Heart left ventricle (tissue), 16 donors: ENCODE measurements at regions not wholly inside any gene's neighbourhood (a gene's known extent, or its start where the extent isn't known, plus 50 kb on each side); places are given as distances from the start of the nearest gene placed in this dataset.

Experiments used
- ATAC-seq, 4 donors: fragments of 200-7000 bp; cut with Tn5 transposase; one replicate each; pipeline ENCODE4 v1.9.1; 2020 to 2022; ENCODE audit warnings: moderate library complexity in 4 of 4, mild to moderate bottlenecking in 3 of 4, moderate number of reproducible peaks in 1 of 4
- DNase-seq, 5 donors: peaks; one replicate each; pipeline ENCODE4 v3.0.0-alpha.2; 2020
- H3K27ac ChIP-seq, 12 donors: fragments of 200-600 bp; sonication (generic) in 4 of 12; one replicate each; pipeline versions ENCODE4 v1.5.0 to v1.8.0; 2016 to 2022; ENCODE audit warnings: mild to moderate bottlenecking in 2 of 12
- H3K27me3 ChIP-seq, 9 donors: fragments of 200-600 bp; sonication (generic) in 2 of 9; one replicate each; pipeline versions ENCODE4 v1.5.1 to v1.8.0; 2016 to 2022; ENCODE audit warnings: mild to moderate bottlenecking in 3 of 9
- H3K36me3 ChIP-seq, 9 donors: fragments of 200-600 bp; sonication (generic) in 2 of 9; one replicate each; pipeline versions ENCODE4 v1.5.0 to v1.8.0; 2018 to 2022; ENCODE audit warnings: mild to moderate bottlenecking in 2 of 9
- H3K4me1 ChIP-seq, 12 donors: fragments of 200-600 bp; sonication (generic) in 4 of 12; one replicate each; pipeline versions ENCODE4 v1.5.0 to v1.8.0; 2016 to 2022; ENCODE audit warnings: mild to moderate bottlenecking in 3 of 12
- H3K4me3 ChIP-seq, 12 donors: fragments of 200-600 bp; sonication (generic) in 4 of 12; one replicate each; pipeline versions ENCODE4 v1.5.0 to v1.8.0; 2017 to 2022; ENCODE audit warnings: mild to moderate bottlenecking in 9 of 12, moderate library complexity in 4 of 12
- H3K9me3 ChIP-seq, 12 donors: fragments of 200-600 bp; sonication (generic) in 4 of 12; one replicate each; pipeline versions ENCODE4 v1.5.0 to v1.8.0; 2016 to 2022; ENCODE audit warnings: mild to moderate bottlenecking in 1 of 12
- CTCF ChIP-seq, 12 donors: fragments of 200-600 bp; sonication (generic) in 4 of 12; IDR thresholded peaks; one replicate each; pipeline versions ENCODE4 v1.5.0 to v1.8.0; 2018 to 2022; ENCODE audit warnings: antibody characterized with exemption in 12 of 12, mild to moderate bottlenecking in 5 of 12
- POLR2A ChIP-seq, 2 donors: fragments of 450-650 bp; IDR thresholded peaks; one replicate each; pipeline ENCODE4 v1.6.1; 2017; ENCODE audit warnings: antibody characterized with exemption in 2 of 2, mild to moderate bottlenecking in 2 of 2, moderate library complexity in 2 of 2
- WGBS, 4 donors: extraction: QIAGEN DNeasy Blood & Tissue Kit in 2 of 4; methylation state at CpG; one replicate each; pipeline versions ENCODE4 v1.1.5 to v1.1.7; 2013 to 2018; 5-methylcytosine and 5-hydroxymethylcytosine counted together
- intact Hi-C, 10 donors: fragments of 100-400 bp; cut with DNase I; formaldehyde crosslinking; loops; one replicate each; pipeline versions ENCODE4 v1.11.1 to v1.14.2; 2022
- donor health status: ischemic (EF 13 %, LVEDD 7.1; RV severe dilation, severe dysfunction).
- donor health status: healthy with polysubstance abuse.
- donor health status: DM: no; HTN: yes; CAD: no.
- donor health status: DM: no; HTN: no; CAD: no.
- donor health status: ischemic (EF 25% LVEDD 6.9; RV normal size, moderate dysfunction).
- donor health status: ischemic (EF 25% LVEDD 5.7; RV mildly dilated, moderate dysfunction).
- donor health status: healthy.
- donor health status: DM: yes; HTN: yes; CAD: no.
- donor health status: ischemic (EF 35%, LVEDD 5.7; RV mildly dilated, moderate dysfunction).
- donor health status: nonischemic (EF 11% LVEDD 7.7; RV severe dilation, severe dysfunction).
- donor health status: DM: yes; HTN: yes; CAD: no.
- donor health status: PGD.
- donor health status: ischemic (EF 29% LVEDD 5.4; RV normal size, mild dysfunction).
- donor health status: nonischemic (EF 23%, LVEDD 6.1; RV moderate dilation, normal function).

GRCh38 chr5:120106912-120107525 lies 357.1 kb upstream of the PRR16 start:
- DNase-seq (no peak), ATAC-seq (no peak)
- intact Hi-C loops, result no loop called here
- TF ChIP-seq CTCF (IDR thresholded peaks at IDR 0.05), result no peak
- TF ChIP-seq POLR2A (IDR thresholded peaks at IDR 0.05), result no peak
- peaks cover 0 to 2% (median 0%) of the 10 kb centered on the region in 12 donors for H3K4me1 ChIP-seq
- H3K9me3 ChIP-seq, result no peaks in the 10 kb centered on the region
- WGBS, 4 donors, result 78 to 89% (median 80%) methylated on average over 1 of the region's 1 CpG
- H3K36me3 ChIP-seq, result no peaks in the 10 kb centered on the region
- H3K27ac ChIP-seq, result no peak overlapping the region
- no peaks in the 10 kb centered on the region for H3K27me3 ChIP-seq
- H3K4me3 ChIP-seq, result no peak overlapping the region

GRCh38 chr5:120108586-120109248 lies 355.4 kb upstream of the PRR16 start:
- Histone ChIP-seq H3K4me1 (no peaks in the 10 kb centered on the region), H3K27me3 (no peaks in the 10 kb centered on the region), H3K9me3 (no peaks in the 10 kb centered on the region), H3K4me3 (no peak overlapping the region), H3K36me3 (no peaks in the 10 kb centered on the region), H3K27ac (no peak overlapping the region)
- intact Hi-C loops, result no loop called here
- 68 to 82% (median 76%) methylated on average over 4 of the region's 4 CpGs for WGBS, 4 donors
- TF ChIP-seq POLR2A (IDR thresholded peaks at IDR 0.05), result no peak
- no peak for TF ChIP-seq CTCF (IDR thresholded peaks at IDR 0.05)
- no peak for ATAC-seq
- DNase-seq, result no peak

GRCh38 chr5:120122703-120123102 lies 341.4 kb upstream of the PRR16 start:
- intact Hi-C loops, result no loop called here
- no peak for ATAC-seq
- no peak for DNase-seq

More at GRCh38 chr5:120122703-120123102, 341.4 kb upstream of the PRR16 start:
- TF ChIP-seq POLR2A (IDR thresholded peaks at IDR 0.05) (no peak), CTCF (IDR thresholded peaks at IDR 0.05) (no peak)
- Histone ChIP-seq H3K36me3 (no peaks in the 10 kb centered on the region), H3K4me3 (no peak overlapping the region), H3K9me3 (peaks cover 0 to 6% (median 0%) of the 10 kb centered on the region in 12 donors), H3K27ac (no peak overlapping the region), H3K27me3 (no peaks in the 10 kb centered on the region), H3K4me1 (peaks cover 0 to 8% (median 0%) of the 10 kb centered on the region in 12 donors)
